ENCODE measurements at regions not wholly inside any gene's neighbourhood (a gene's known extent, or its start where the extent isn't known, plus 50 kb on each side); places are given as distances from the start of the nearest gene placed in this dataset.

GRCh38 chr4:55011761-55012160 lies 113.6 kb downstream of the KDR start:
- peaks cover 0 to 1% (median 0%) of the 10 kb centered on the region in 7 donors for H3K27me3 ChIP-seq (replicated peaks in 1 of 7)
- H3K9me3 ChIP-seq: no peaks in the 10 kb centered on the region
- no peak overlapping the region for H3K4me3 ChIP-seq
- no peak for DNase-seq
- intact Hi-C loops (cut with DNase I; ENCODE audit: low total_unique reads): no loop called here
- no peaks in the 10 kb centered on the region for H3K36me3 ChIP-seq
- TF ChIP-seq POLR2AphosphoS5 (IDR thresholded peaks at IDR 0.05): no peak
- TF ChIP-seq POLR2A (IDR thresholded peaks at IDR 0.05): no peak
- TF ChIP-seq CTCF (IDR thresholded peaks at IDR 0.05 in 8 of 11, conservative IDR thresholded peaks at IDR 0.05 in 3 of 11): no peak
- H3K27ac ChIP-seq: no peak overlapping the region
- H3K4me1 ChIP-seq: no peaks in the 10 kb centered on the region

- TF ChIP-seq CTCF (IDR thresholded peaks at IDR 0.05 in 8 of 11, conservative IDR thresholded peaks at IDR 0.05 in 3 of 11) (no peak), POLR2AphosphoS5 (IDR thresholded peaks at IDR 0.05) (no peak), POLR2A (IDR thresholded peaks at IDR 0.05) (no peak)
- H3K27me3 ChIP-seq (replicated peaks in 1 of 7): peaks cover 0 to 11% (median 0%) of the 10 kb centered on the region in 7 donors
- H3K4me1 ChIP-seq: no peaks in the 10 kb centered on the region
- H3K27ac ChIP-seq: no peak overlapping the region
- intact Hi-C loops (cut with DNase I; ENCODE audit: low total_unique reads): no loop called here
- DNase-seq: no peak
- H3K9me3 ChIP-seq: no peaks in the 10 kb centered on the region
- H3K4me3 ChIP-seq: no peak overlapping the region
- H3K36me3 ChIP-seq: no peaks in the 10 kb centered on the region
Observed at GRCh38 chr4:55010550-55010949, 114.8 kb downstream of the KDR start.

GRCh38 chr4:55008166-55009056 lies 117.0 kb downstream of the KDR start:
- Histone ChIP-seq H3K36me3 (no peaks in the 10 kb centered on the region), H3K4me1 (no peaks in the 10 kb centered on the region), H3K27me3 (replicated peaks in 1 of 7) (peaks cover 0 to 30% (median 0%) of the 10 kb centered on the region in 7 donors), H3K27ac (no peak overlapping the region), H3K9me3 (no peaks in the 10 kb centered on the region), H3K4me3 (no peak overlapping the region)
- no peak for DNase-seq
- intact Hi-C loops (cut with DNase I; ENCODE audit: low total_unique reads): no loop called here
- TF ChIP-seq POLR2A (IDR thresholded peaks at IDR 0.05) (no peak), POLR2AphosphoS5 (IDR thresholded peaks at IDR 0.05) (no peak), CTCF (IDR thresholded peaks at IDR 0.05 in 8 of 11, conservative IDR thresholded peaks at IDR 0.05 in 3 of 11) (no peak)
- WGBS, 5 donors: 51 to 69% (median 58%) methylated on average over 20 of the region's 20 CpGs

GRCh38 chr4:55005910-55006309 lies 119.5 kb downstream of the KDR start:
- no peaks in the 10 kb centered on the region for H3K36me3 ChIP-seq
- intact Hi-C loops (cut with DNase I; ENCODE audit: low total_unique reads): no loop called here
- H3K4me1 ChIP-seq: no peaks in the 10 kb centered on the region
- DNase-seq: no peak
- no peaks in the 10 kb centered on the region for H3K9me3 ChIP-seq
- no peak overlapping the region for H3K4me3 ChIP-seq
- H3K27me3 ChIP-seq (replicated peaks in 1 of 7): peaks cover 0 to 43% (median 0%) of the 10 kb centered on the region in 7 donors
- H3K27ac ChIP-seq: no peak overlapping the region
- TF ChIP-seq POLR2AphosphoS5 (IDR thresholded peaks at IDR 0.05) (no peak), POLR2A (IDR thresholded peaks at IDR 0.05) (no peak), CTCF (IDR thresholded peaks at IDR 0.05 in 8 of 11, conservative IDR thresholded peaks at IDR 0.05 in 3 of 11) (no peak)
- WGBS, 5 donors: 84 to 94% (median 92%) methylated on average over 2 of the region's 2 CpGs
